HL-60 (cell line): ENCODE measurements at regions not wholly inside any gene's neighbourhood (a gene's known extent, or its start where the extent isn't known, plus 50 kb on each side); places are given as distances from the start of the nearest gene placed in this dataset.
A peak's percentile ranks its signal among the peaks of the same experiment; 100 is the strongest.

ENCODE experiments used
- DNase-seq, 2 experiments: peaks; one replicate each; pipeline ENCODE4 v3.0.0-alpha.2; 2010 to 2020; ENCODE audit warnings: low read depth in 1 of 2, low spot score in 1 of 2
- H3K27ac ChIP-seq: fragments of 250-450 bp; sonication (Bioruptor Pico); replicated peaks from 2 replicates; pipeline ENCODE4 v1.5.1; 2020; ENCODE audit warnings: mild to moderate bottlenecking, moderate library complexity
- H3K27me3 ChIP-seq: fragments of 250-450 bp; sonication (Bioruptor Pico); 2 replicates; pipeline ENCODE4 v1.5.1; 2021; ENCODE audit warnings: mild to moderate bottlenecking, moderate library complexity; ENCODE audit not compliant: insufficient read depth, poor library complexity, severe bottlenecking
- H3K4me3 ChIP-seq: replicated peaks from 2 replicates; pipeline ENCODE4 v1.5.1; 2011; ENCODE audit warnings: mild to moderate bottlenecking, control low read depth, low read length; ENCODE audit not compliant: insufficient read depth
- GABPA ChIP-seq: IDR thresholded peaks from 2 replicates; pipeline ENCODE4 v1.6.1; 2012; ENCODE audit warnings: low read depth
- POLR2AphosphoS5 ChIP-seq: IDR thresholded peaks from 2 replicates; pipeline ENCODE4 v1.6.1; 2012; ENCODE audit warnings: low read depth
- SPI1 ChIP-seq: IDR thresholded peaks from 2 replicates; pipeline ENCODE4 v1.6.1; 2012; ENCODE audit warnings: low read depth, mild to moderate bottlenecking, borderline replicate concordance
- TF ChIP-seq, protein P1 (sequence below): IDR thresholded peaks from one replicate; pipeline ENCODE4 v1.5.1; 2011; ENCODE audit warnings: low read length, control low read depth, inconsistent platforms; ENCODE audit not compliant: insufficient read depth
- TF ChIP-seq, protein P2 (sequence below): IDR thresholded peaks from 2 replicates; pipeline ENCODE4 v1.6.1; 2012; ENCODE audit warnings: low read depth; ENCODE audit not compliant: insufficient replicate concordance

DNA sequence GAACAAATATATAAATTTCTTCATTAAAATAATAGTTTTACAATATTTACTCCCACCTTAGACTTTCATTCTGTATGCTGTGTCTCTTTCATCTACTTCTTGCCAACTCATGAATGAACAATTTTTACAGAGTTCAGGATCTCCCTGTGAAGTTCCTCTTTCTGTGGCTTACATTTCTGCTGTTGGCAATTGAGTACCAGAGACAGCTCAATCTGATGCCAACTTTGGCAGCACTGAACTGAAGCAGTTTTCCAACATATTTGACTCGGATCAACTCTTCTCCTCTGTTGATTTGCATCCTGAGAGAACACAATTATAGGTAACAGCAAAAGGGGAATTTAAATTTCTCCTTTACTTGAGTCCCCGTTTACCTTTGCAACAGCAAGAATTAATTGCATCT, 1262.2 kb downstream of the EFNA5 start:
- no peaks in the 10 kb centered on the region for H3K27me3 ChIP-seq
- no peak overlapping the region for H3K4me3 ChIP-seq
- TF ChIP-seq, protein P1, sequence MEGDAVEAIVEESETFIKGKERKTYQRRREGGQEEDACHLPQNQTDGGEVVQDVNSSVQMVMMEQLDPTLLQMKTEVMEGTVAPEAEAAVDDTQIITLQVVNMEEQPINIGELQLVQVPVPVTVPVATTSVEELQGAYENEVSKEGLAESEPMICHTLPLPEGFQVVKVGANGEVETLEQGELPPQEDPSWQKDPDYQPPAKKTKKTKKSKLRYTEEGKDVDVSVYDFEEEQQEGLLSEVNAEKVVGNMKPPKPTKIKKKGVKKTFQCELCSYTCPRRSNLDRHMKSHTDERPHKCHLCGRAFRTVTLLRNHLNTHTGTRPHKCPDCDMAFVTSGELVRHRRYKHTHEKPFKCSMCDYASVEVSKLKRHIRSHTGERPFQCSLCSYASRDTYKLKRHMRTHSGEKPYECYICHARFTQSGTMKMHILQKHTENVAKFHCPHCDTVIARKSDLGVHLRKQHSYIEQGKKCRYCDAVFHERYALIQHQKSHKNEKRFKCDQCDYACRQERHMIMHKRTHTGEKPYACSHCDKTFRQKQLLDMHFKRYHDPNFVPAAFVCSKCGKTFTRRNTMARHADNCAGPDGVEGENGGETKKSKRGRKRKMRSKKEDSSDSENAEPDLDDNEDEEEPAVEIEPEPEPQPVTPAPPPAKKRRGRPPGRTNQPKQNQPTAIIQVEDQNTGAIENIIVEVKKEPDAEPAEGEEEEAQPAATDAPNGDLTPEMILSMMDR: no peak
- TF ChIP-seq POLR2AphosphoS5 (no peak), SPI1 (no peak)
- TF ChIP-seq, protein P2, sequence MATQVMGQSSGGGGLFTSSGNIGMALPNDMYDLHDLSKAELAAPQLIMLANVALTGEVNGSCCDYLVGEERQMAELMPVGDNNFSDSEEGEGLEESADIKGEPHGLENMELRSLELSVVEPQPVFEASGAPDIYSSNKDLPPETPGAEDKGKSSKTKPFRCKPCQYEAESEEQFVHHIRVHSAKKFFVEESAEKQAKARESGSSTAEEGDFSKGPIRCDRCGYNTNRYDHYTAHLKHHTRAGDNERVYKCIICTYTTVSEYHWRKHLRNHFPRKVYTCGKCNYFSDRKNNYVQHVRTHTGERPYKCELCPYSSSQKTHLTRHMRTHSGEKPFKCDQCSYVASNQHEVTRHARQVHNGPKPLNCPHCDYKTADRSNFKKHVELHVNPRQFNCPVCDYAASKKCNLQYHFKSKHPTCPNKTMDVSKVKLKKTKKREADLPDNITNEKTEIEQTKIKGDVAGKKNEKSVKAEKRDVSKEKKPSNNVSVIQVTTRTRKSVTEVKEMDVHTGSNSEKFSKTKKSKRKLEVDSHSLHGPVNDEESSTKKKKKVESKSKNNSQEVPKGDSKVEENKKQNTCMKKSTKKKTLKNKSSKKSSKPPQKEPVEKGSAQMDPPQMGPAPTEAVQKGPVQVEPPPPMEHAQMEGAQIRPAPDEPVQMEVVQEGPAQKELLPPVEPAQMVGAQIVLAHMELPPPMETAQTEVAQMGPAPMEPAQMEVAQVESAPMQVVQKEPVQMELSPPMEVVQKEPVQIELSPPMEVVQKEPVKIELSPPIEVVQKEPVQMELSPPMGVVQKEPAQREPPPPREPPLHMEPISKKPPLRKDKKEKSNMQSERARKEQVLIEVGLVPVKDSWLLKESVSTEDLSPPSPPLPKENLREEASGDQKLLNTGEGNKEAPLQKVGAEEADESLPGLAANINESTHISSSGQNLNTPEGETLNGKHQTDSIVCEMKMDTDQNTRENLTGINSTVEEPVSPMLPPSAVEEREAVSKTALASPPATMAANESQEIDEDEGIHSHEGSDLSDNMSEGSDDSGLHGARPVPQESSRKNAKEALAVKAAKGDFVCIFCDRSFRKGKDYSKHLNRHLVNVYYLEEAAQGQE: peak; percentile 31
- H3K27ac ChIP-seq: no peak overlapping the region
- DNase-seq: no peak

DNA sequence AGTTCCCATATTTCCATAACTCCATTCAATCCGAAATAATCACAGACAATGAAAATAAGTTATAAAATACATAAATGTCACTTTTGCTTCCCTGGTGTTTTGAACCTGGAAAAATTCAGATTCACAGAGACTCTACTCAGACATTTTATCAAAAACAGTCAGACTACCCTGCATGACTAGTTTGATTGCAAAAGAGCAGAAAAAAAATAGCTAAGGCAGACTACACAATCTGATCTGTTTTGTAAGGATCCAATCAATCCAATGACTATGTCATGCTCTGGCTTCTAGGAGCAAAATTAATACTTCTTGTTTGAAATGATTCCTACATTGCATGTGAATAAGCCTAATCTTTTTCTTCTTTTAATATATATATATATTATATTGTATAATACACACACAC, 1262.6 kb downstream of the EFNA5 start:
- Histone ChIP-seq H3K27ac (no peak overlapping the region), H3K4me3 (no peak overlapping the region), H3K27me3 (no peaks in the 10 kb centered on the region)
- no peak for DNase-seq
- TF ChIP-seq POLR2AphosphoS5: no peak
- TF ChIP-seq, protein P2: no peak
- TF ChIP-seq GABPA: no peak
- TF ChIP-seq, protein P1: no peak
- no peak for TF ChIP-seq SPI1

DNA sequence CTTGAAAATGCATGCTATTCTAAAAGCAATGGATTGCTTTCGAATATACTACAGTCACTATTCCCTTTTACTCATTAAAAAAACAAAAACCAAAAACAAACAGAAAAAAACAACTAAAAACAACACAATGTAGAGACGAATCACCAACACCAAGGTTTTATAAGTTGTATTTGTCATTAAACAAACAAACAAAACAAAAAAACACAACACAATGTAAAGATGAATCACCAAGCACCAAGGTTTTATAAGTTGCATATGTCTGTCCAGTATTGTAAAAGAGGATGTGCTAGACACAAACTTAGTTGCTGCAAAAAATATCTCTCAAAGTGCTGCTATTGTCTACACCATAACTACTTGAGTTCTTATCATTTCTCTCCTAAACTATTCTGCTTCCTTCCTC, 1269.2 kb downstream of the EFNA5 start:
- H3K27ac ChIP-seq: no peak overlapping the region
- TF ChIP-seq POLR2AphosphoS5: no peak
- TF ChIP-seq SPI1: no peak
- no peak for TF ChIP-seq GABPA
- TF ChIP-seq, protein P1: no peak
- TF ChIP-seq, protein P2: no peak
- H3K4me3 ChIP-seq: no peak overlapping the region
- H3K27me3 ChIP-seq: no peaks in the 10 kb centered on the region
- no peak for DNase-seq
